Colonic mucosa (tissue), 4 donors: ENCODE measurements at regions not wholly inside any gene's neighbourhood (a gene's known extent, or its start where the extent isn't known, plus 50 kb on each side); places are given as distances from the start of the nearest gene placed in this dataset.

Source experiments
- DNase-seq: peaks from one replicate; pipeline ENCODE4 v3.0.0-alpha.2; 2020
- H3K27ac ChIP-seq: fragments of 200-600 bp; one replicate; pipeline ENCODE4 v1.8.0; 2021
- H3K27me3 ChIP-seq: fragments of 200-600 bp; one replicate; pipeline ENCODE4 v1.8.0; 2021
- H3K36me3 ChIP-seq: fragments of 200-600 bp; one replicate; pipeline ENCODE4 v1.8.0; 2021
- H3K4me1 ChIP-seq: fragments of 200-600 bp; one replicate; pipeline ENCODE4 v1.8.0; 2021; ENCODE audit warnings: mild to moderate bottlenecking
- H3K4me3 ChIP-seq: fragments of 200-600 bp; one replicate; pipeline ENCODE4 v1.8.0; 2021
- H3K9ac ChIP-seq, 2 donors: one replicate each; pipeline ENCODE4 v1.7.0; 2013; ENCODE audit warnings: control low read depth in 2 of 2, low read depth in 2 of 2, low read length in 2 of 2
- H3K9me3 ChIP-seq: fragments of 200-600 bp; one replicate; pipeline ENCODE4 v1.8.0; 2021
- CTCF ChIP-seq: fragments of 200-600 bp; IDR thresholded peaks from one replicate; pipeline ENCODE4 v1.8.0; 2022; ENCODE audit warnings: antibody characterized with exemption, mild to moderate bottlenecking
- intact Hi-C: fragments of 100-400 bp; cut with DNase I; formaldehyde crosslinking; loops from one replicate; pipeline ENCODE4 v1.14.1; 2022
- donor health status: healthy.
- donor health status: DM: no; HTN: no; CAD: no.
- donor health status: DM: no; HTN: no; CAD: no.

DNA sequence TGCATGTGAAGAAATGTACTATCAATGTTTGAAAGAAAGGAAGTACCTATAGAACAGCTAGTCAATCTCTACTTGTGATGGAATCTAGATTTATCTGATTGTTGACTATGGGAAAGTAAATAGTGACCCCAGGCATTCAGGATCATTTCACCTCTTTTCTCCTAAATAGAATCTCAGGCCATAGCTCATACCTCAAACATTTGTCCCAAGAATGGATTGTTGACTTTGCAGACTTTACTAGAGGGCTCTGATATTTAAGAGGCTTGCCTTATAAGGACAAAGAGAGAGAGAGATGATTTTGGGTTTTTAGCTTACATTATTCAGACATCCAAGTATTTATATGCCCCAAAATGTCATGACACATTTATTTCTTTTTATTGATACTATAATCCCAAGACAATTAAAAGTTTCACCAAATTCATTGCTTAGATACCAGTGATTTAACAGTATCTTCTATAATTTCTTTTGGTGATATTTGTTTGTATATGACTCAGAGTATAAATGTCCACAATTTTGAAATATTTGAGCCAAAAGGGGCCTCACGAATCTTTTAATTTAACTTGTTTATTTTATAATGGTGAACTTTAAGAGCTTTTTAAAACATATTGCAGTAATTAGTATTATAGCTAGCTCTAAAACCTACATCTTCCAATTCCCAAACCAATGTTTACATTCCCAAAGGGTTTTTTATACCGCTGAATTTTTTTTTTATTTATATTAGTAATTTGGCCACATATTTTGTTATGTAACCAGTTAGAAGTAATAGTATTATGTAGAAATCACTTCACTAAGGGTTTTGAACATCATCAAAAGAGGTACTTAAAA, 614.1 kb downstream of the PCDH7 start:
- no peaks in the 10 kb centered on the region for H3K36me3 ChIP-seq
- H3K4me1 ChIP-seq, result no peaks in the 10 kb centered on the region
- H3K9me3 ChIP-seq, result no peaks in the 10 kb centered on the region
- no peak overlapping the region for H3K27ac ChIP-seq
- no peak overlapping the region for H3K9ac ChIP-seq
- no peak overlapping the region for H3K4me3 ChIP-seq
- no peak for TF ChIP-seq CTCF
- no peak for DNase-seq
- intact Hi-C loops, result no loop called here
- H3K27me3 ChIP-seq, result no peaks in the 10 kb centered on the region

DNA sequence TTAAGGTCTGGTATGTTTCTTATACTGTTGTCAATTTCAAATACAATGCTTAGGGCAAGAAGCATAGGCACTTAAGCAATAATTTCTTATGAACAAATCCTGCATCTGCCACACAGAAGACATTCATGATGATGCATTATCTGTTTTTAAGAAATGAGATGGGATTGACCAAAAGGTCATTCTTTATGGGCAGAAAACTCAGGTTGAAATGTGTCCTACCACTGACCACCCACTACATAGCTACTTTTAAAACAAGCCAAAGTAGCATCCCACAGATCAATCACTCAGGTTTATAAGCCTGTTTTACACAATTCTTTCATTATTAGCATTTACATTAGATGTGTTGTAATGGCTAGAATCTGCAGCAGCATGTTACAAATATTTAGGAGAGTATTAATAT, 617.8 kb downstream of the PCDH7 start:
- H3K27me3 ChIP-seq, result no peaks in the 10 kb centered on the region
- TF ChIP-seq CTCF, result no peak
- H3K4me1 ChIP-seq, result no peaks in the 10 kb centered on the region
- H3K27ac ChIP-seq, result no peak overlapping the region
- no peak for DNase-seq
- no peaks in the 10 kb centered on the region for H3K9me3 ChIP-seq
- intact Hi-C loops, result no loop called here
- H3K4me3 ChIP-seq, result no peak overlapping the region
- no peak overlapping the region for H3K9ac ChIP-seq
- no peaks in the 10 kb centered on the region for H3K36me3 ChIP-seq

GRCh38 chr4:31341601-31342359, 621.6 kb downstream of the PCDH7 start:
- no peak for DNase-seq
- Histone ChIP-seq H3K36me3 (no peaks in the 10 kb centered on the region), H3K9ac (no peak overlapping the region), H3K9me3 (no peaks in the 10 kb centered on the region), H3K27me3 (no peaks in the 10 kb centered on the region), H3K4me1 (no peaks in the 10 kb centered on the region), H3K4me3 (no peak overlapping the region), H3K27ac (no peak overlapping the region)
- TF ChIP-seq CTCF, result no peak
- intact Hi-C loops, result no loop called here

DNA sequence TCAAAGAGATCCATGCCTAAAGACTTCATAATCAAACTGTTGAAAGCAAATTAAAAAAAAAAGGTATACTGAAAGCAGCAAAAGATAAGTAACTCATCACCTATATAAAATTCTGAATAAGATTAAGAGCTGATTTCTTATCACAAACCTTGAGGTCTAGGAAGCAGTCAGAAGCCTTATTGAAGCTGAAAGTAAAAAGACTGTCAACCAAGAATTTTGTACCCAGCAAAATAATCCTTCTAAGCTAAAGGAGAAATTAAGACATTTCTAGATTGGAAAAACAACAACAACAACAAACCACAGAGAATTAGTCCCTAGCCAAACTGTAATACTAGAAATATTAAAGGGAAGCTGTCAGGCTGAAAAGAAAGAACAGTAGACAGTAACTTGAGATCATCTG, 622.9 kb downstream of the PCDH7 start:
- Histone ChIP-seq H3K9ac (no peak overlapping the region), H3K36me3 (no peaks in the 10 kb centered on the region), H3K4me3 (no peak overlapping the region), H3K27me3 (no peaks in the 10 kb centered on the region), H3K27ac (no peak overlapping the region), H3K4me1 (no peaks in the 10 kb centered on the region), H3K9me3 (no peaks in the 10 kb centered on the region)
- intact Hi-C loops, result no loop called here
- no peak for TF ChIP-seq CTCF
- no peak for DNase-seq

DNA sequence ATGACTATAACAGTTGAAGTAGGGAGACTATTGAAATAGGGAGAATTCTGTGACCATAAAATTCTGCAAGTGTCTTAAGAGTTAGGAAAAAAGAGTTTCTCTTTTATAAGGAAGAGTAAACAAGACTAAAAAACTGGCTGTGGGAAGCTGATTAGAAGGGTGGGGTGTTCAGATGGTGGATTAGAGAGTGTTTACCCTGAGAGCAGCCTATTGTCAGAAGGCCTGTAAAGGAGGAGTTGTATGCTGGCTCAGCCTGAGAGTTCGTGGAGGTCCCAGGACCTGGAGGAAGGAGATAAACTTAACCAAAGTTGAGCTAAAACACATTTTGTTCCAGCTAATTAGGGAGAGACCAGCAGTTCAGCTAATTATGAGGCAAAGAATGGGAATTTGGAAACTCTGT, 629.7 kb downstream of the PCDH7 start:
- DNase-seq, result no peak
- TF ChIP-seq CTCF, result no peak
- no peaks in the 10 kb centered on the region for H3K27me3 ChIP-seq
- H3K36me3 ChIP-seq, result no peaks in the 10 kb centered on the region
- H3K27ac ChIP-seq, result no peak overlapping the region
- H3K4me1 ChIP-seq, result no peaks in the 10 kb centered on the region
- intact Hi-C loops, result no loop called here
- H3K9ac ChIP-seq, result no peak overlapping the region
- no peaks in the 10 kb centered on the region for H3K9me3 ChIP-seq
- H3K4me3 ChIP-seq, result no peak overlapping the region
